ENCODE measurements at regions not wholly inside any gene's neighbourhood (a gene's known extent, or its start where the extent isn't known, plus 50 kb on each side); places are given as distances from the start of the nearest gene placed in this dataset.
"Not testable (repeated sequence)": the region's sequence is repeated elsewhere in the genome, so short reads cannot be mapped to it uniquely, and the experiment has no call there.

DNA sequence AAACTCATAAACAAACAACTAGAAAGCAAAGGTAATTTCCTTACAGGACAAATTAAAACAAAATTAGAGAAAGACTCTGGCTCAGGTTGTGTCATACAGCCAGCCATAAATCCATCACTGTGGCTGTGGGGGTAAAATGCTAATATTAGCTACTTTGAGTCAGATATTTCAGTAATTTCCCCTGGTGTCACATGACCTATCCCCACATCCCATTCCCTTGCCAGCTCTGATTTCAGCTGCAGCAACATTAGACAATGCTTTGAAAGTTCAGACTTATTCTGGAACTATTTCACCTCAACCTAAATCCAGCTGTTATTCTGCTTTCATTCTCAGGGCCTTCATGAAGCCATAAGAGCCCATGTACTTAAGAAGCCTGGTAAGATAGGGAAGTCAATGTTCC is 55.3 kb downstream of the RPL10L start:
- DNase-seq (ENCODE audit: low spot score): no peak
- intact Hi-C loops (cut with DNase I): no loop called here
- ATAC-seq: no peak

DNA sequence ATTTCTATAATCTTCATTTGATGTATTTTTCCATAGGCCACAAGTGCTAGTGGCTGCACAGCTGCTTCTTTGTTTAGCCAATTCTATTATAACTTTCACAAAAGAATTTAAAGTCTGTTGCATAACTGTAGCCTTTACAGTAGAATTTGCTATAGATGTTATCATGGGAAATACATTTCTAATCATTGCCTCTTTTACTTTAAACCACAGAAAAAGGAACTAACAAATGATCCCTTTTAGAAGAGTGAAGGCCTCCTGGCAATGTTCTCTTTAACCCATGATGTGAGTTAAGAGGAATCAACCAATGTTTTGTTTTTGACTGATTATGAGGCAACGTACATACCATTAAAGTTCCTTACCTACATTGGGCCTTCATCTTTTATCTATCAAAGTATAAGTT is 68.8 kb downstream of the RPL10L start:
- intact Hi-C loops (cut with DNase I): no loop called here
- DNase-seq (ENCODE audit: low spot score): no peak
- no peak for ATAC-seq

DNA sequence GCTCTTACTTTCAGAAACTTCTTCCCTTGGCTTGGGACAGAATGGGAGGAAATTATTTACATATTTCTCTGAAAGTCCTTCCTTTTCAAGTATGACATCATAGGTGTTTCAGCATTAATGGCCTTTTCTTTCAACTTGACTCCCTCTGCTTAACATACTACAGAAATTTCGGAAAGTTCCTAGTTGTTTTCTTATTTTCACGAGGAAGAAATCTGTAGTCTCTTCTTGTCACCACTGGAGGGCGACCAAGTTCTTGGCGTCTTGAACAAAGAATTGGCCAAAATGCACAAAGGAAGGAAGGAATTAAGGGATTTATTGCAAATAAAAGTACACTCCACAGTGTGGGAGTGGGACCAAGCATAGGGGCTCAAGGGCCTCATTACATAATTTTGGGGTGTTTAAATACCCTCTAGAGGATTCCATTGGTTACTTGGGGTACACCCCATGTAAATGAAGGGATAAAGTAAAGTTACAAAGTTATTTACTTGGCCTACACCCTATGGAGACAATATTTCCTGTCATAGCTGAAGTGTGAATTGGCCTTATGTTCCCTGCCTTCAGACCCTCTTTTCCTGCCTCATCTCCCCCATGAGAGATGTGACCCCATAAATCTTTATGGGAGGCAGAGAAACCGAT is 70.4 kb downstream of the RPL10L start:
- DNase-seq (ENCODE audit: low spot score) (no peak), ATAC-seq (no peak)
- intact Hi-C loops (cut with DNase I): no loop called here

DNA sequence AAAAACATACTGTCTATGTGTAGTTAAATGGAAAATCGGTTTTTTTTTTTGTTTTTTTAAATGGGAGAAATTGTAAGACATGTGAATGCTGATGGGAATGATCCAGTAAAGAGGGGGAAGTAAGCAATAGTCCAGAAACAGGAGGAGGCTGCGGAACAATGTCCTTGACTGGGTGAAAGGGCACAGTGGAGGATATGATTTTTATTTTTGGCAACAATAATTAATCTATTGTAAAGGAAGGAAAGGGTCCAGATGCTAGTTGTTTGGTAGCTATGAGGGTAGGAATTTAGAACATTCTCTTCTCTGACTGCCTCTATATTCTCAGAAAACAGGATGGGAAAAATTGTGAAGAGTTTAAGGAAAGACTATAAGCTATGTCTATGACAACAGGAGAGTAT is 76.6 kb downstream of the RPL10L start:
- ATAC-seq (no peak), DNase-seq (ENCODE audit: low spot score) (no peak)
- intact Hi-C loops (cut with DNase I): no loop called here

DNA sequence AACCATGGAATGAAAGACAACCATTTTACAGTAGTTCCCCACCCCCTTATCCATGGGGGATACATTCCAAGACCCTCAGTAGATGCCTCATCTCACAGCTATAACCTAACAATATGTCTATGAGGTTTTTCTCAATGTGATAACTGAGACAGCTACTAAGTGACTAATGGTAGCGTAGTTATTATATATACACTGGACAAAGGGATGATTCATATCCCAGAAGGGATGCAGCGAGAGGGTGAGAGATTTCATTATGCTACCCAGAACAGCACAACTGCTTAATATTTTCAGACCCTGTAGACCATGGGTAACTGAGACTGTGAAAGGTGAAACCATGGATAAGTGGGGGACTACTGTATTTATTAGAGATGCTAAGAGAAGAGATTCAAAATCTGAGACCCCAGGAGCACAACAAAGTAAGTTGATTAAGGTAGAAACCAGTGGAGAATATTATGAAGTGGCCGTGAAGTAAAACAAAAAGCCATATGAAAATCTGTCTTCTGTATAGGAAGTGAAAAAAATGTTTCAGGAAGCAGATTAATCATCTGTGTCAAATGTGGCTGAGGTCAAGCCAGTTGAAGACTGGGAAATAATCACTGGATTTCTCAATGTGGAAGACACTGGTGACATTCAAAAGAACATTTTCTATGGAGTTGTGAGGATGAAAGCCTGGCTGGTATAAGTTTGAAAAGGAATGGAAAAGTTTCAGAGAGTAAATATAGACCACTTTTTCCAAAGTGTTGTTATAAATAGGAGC is 77.2 kb downstream of the RPL10L start:
- ATAC-seq (no peak), DNase-seq (ENCODE audit: low spot score) (no peak)
- intact Hi-C loops (cut with DNase I): no loop called here

DNA sequence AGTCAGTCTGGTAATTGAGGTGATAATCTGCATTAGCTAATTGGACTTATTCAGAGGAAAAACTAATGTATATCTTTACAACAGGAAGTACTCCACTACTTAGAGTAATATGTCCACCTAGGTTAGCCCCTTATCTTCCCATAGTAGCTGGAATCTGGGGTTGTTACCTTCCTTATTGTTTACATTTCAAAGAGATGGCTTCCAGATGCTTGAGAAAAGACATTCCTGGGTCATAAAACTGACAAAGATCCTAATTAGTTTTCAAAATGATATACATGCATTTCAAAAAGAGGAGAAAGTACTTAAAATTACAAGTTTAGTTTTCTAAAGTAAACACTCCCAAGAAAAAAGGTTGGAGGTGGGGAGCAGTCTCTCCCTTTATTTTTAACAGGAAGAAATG is 78.1 kb downstream of the RPL10L start:
- intact Hi-C loops (cut with DNase I): no loop called here
- ATAC-seq (no peak), DNase-seq (ENCODE audit: low spot score) (no peak)

DNA sequence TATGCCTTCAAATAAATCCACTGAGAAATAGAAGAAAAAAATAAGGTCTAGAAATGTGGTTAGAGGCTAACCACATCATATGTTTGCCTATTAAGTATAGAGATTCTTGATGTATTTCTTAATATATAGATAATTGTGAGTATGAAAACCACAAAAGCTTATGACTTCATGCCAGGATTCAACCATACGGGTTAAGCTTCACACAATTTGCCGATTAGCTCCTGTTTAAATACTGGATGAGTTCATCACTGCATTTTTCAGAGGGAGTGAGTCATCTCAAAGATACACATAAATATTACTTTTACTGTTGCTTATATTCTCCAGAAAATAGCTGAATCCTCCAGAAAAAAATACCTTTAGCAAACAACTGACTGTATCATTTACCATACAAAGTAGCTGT is 79.6 kb downstream of the RPL10L start:
- ATAC-seq: no peak

DNA sequence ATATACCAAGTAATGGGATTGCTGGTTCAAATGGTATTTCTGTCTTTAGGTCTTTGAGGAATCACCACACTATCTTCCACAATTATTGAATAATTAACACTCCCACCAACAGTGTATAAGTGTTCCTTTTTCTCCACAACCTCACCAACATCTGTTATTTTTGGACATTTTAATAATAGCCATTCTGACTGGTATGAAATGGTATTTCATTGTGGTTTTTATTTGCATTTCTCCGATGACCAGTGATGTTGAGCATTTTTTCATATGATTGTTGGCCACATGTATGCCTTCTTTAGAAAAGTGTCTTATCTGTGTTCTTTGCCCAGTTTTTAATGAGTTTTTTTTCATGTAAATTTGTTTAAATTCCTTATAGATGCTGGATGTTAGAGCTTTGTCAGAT is 83.4 kb downstream of the RPL10L start:
- intact Hi-C loops (cut with DNase I); DNase-seq (ENCODE audit: low spot score); ATAC-seq: not testable (repeated sequence)

More for the DNA sequence above, 79.6 kb downstream of the RPL10L start:
- DNase-seq (ENCODE audit: low spot score): no peak
- intact Hi-C loops (cut with DNase I): no loop called here

DNA sequence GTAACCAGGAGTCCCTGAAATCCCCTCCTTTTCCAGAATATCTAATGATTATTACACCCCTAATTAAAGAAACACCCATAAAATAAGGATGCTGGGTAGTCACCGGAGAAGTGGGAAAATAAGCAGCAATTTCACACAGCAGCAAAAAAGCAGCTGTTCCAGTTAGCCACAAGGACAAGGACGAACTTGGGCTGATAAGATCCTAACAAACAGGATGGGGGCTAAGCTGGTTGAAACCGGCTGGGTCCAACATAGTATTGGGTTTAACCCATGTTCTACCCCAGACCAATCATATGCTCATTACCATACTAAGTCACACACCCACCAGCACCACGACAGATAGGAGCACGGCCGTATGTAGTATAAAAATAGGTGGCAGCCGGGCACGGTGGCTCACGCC is 100.7 kb downstream of the RPL10L start:
- intact Hi-C loops (cut with DNase I): no loop called here
- no peak for ATAC-seq
- DNase-seq (ENCODE audit: low spot score): no peak

DNA sequence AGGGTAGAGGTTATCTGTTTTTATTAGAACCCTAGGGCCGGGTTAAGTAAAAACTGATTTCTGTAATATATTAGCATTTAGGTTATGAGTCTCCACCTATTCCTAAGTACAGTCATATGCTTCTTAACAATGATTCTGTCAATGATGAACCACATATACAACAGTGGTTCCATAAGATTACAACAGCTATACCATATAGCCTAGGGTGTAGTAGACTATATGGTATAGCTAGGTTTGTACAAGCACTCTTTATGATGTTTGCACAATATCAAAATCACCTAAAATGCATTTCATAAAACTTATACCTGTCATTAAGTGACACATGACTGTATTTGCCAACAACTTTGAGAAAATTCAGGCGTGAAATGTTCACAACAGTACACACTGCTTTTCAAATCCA is 110.6 kb downstream of the RPL10L start:
- ATAC-seq (no peak), DNase-seq (ENCODE audit: low spot score) (no peak)
- intact Hi-C loops (cut with DNase I): no loop called here

DNA sequence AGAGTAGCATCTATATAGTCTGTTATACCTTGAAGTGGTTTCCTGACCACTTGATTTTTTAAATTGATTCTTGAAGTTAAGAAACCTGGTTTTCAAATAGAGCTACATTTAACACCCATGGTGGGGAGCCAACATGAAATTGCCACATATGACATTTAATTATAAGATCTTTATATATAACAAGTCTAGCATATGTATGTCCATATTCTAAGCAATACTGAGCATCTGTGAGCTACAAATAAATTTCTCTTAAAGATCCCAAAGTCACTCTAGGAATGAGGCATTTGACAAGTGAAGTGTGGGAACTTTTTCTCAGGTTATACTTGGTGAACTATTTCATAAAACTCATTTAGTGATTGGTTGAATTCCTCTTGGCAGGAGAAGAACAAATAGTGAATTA is 132.5 kb downstream of the RPL10L start:
- no peak for ATAC-seq
- DNase-seq (ENCODE audit: low spot score): no peak
- intact Hi-C loops (cut with DNase I): no loop called here

DNA sequence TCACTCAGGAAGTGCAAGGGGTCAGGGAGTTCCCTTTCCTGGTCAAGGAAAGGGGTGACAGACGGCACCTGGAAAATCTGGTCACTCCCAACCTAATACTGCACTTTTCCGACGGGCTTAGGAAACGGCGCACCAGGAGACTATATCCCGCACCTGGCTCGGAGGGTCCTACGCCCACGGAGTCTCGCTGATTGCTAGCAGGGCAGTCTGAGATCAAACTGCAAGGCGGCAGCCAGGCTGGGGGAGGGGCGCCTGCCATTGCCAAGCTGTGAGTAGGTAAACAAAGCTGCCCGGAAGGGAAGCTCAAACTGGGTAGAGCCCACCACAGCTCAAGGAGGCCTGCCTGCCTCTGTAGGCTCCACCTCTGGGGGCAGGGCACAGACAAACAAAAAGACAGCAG is 142.8 kb downstream of the RPL10L start:
- DNase-seq (ENCODE audit: low spot score); intact Hi-C loops (cut with DNase I); ATAC-seq: not testable (repeated sequence)

DNA sequence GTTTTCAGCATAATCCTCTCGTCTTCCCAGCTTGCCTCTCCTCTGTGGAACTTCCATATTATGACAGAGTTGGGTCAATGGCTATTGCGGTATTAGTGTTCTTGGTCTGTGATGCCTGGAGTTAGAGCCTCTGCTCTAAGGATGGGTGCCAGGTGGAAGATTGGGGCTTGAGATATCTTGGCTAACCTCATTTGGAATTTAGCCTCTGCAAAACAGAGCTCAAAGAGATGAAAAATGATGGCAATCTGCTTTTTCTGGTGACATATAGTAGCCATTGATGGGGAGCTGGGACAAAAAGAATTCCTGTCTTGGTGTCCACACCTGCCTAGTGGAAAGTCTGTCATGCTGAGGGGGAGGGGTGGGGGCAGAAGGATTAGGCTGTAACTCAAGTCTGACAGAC is 152.1 kb downstream of the RPL10L start:
- no peak for ATAC-seq
- no peak for DNase-seq (ENCODE audit: low spot score)
- intact Hi-C loops (cut with DNase I): no loop called here

DNA sequence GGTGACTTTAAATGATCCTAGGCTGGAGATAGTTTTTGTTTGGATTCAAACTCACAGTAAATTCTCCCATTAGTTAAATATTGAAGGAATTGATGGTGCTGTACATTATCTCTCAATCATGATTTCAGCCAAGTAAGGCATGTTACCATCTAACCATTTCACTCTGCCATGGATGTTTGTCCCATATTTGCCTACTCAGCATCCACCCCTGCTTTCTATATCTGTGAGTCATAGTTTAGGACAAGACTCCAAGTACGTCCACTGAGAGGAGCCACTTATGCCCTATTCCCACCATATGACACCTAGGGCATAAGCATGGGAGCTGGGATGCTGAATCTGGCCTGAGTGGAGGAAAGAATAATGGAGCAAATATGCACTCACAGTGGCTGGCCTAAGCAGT is 155.2 kb downstream of the RPL10L start:
- DNase-seq (ENCODE audit: low spot score) (no peak), ATAC-seq (no peak)
- intact Hi-C loops (cut with DNase I): no loop called here

DNA sequence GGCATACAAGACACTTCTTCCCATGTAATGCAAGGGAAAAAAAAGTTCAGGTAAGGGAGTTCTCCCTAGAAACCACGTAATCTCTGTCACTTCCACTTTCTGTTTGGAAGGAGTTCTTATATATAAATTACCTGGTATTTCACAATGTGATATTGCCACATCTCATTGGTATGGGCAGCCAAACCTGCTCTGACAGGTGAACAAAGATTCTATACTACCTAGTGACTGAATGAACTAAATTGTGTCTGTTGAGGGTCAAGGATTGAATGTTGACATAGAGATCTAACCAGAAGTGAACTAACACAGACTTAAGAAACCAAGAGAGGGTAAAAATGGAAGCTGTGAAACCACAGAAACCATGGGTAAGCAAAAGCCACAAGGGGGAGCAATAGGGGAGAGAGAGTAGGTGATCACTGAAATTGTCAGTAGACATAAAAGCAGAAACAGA is 161.3 kb downstream of the RPL10L start:
- no peak for DNase-seq (ENCODE audit: low spot score)
- no peak for ATAC-seq
- intact Hi-C loops (cut with DNase I): no loop called here

DNA sequence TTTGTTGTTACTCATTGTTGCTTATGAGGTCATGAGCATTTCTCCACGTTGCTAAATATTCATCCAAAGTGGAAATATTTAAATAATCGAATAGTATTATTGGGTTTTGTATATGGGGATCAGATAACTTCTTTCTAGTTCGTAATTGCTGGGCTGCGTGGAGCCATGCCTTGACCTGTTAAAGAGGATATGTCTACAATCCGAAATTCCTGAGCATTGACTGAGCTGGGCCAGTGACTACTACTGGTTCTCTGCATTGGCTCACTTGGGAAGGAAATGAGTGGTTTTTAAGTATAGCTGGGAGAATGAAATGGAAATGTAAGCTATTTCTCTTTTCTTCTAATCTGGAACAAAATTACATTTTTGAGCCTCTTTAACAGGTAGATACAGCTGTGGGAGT is 163.2 kb downstream of the RPL10L start:
- intact Hi-C loops (cut with DNase I): no loop called here
- ATAC-seq (no peak), DNase-seq (ENCODE audit: low spot score) (no peak)

DNA sequence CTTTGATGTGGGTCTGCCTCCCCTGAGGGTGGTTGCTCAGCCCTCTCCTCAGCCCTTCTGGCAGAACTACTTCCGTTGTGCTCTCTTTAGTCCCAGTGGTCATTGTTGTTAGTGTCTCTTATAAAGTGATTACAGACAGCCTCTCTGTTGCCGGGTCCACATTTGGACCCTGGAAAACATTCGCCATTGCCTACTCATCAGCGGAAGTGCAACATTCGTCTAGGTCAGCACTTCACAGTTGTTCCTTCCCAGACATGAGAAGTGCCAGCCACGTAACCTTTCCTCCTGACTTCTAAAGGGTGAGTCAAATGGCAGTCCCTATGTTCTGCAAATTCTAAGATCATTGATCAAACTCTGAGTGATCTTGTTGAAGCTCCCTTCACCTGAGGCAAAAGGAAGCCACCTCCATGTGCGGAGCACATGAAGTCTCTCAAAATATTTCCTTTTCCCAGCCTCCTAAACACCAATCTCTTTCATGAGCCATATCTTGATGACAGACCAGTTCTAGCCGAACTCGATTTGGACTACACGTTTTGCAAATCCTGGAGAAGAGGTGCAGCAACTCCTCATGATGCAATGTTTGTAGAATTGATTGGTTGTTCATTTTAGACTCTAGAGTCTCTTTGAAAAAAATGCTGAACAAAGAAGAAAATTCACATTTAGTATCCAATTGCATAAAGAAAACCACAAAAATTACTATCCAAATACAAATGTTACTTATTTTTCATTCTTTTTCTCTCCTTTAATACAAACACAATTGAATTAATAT is 163.8 kb downstream of the RPL10L start:
- no peak for ATAC-seq
- intact Hi-C loops (cut with DNase I): no loop called here
- no peak for DNase-seq (ENCODE audit: low spot score)

DNA sequence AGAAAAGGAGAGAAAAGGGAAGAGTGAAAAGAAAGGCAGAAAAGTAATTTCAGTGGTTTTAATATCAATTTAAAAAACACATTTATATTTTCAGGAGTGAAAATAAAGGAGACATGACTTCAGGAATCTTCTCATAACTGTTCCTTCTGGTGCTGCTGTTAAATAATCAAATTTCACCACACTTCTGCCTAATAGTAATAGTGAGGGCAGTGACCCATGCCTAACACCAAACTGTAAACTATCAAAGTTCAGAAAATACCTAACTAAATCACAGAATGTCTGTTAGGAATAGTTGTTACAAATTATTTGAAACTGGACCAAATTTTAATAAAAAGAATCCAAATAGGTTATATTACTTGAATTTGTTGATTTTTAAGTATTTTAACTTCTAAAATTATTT is 169.4 kb downstream of the RPL10L start:
- ATAC-seq (no peak), DNase-seq (ENCODE audit: low spot score) (no peak)
- intact Hi-C loops (cut with DNase I): no loop called here

DNA sequence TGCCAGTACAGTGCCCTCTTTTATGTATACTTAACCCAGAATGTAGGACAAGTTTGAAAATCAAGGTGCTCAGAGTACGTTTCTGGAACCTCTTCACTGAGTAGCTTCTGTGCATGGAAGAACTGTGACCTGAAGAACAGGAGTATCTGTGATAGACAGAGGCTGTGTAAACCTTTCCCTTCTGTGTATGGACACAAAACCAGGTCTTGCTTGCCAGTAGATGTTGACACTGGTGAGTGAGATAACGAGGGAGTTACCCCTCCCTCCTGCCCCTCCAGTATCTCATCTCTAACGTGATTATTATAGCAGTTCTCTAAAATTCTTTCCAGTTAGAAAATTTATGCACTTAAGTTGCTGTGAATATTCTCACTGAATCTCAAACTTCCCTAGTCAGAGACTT is 170.8 kb downstream of the RPL10L start:
- no peak for DNase-seq (ENCODE audit: low spot score)
- intact Hi-C loops (cut with DNase I): no loop called here
- no peak for ATAC-seq

DNA sequence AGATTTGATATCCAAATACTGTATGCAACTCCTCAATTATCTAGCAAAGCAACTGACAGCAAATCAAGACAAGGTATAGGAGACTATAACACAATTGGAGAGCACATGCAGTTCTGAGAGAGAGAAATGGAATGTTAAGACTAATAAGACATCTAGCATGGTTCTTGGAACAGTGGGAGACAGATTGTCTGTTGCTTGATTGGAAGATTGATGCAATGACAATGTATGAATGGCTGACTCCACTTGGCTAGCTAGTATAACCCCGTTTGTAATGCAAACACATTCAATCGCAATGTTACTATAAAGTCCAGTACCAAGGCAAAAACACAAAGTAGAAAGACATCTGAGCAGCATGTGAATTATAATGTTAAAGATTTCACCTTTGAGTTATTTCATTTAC is 179.3 kb downstream of the RPL10L start:
- intact Hi-C loops (cut with DNase I): no loop called here
- DNase-seq (ENCODE audit: low spot score): no peak
- no peak for ATAC-seq

Data from sciatic nerve (tissue), 2 donors.